MG63 (cell line): ENCODE measurements at regions not wholly inside any gene's neighbourhood (a gene's known extent, or its start where the extent isn't known, plus 50 kb on each side); places are given as distances from the start of the nearest gene placed in this dataset.

Source experiments
- DNase-seq: peaks from one replicate; pipeline ENCODE4 v3.0.0-alpha.2; 2020
- H3K27me3 ChIP-seq: fragments of 250-450 bp; sonication (Bioruptor Pico); 2 replicates; pipeline ENCODE4 v1.5.1; 2020; ENCODE audit warnings: mild to moderate bottlenecking, moderate library complexity
- H3K36me3 ChIP-seq: fragments of 250-450 bp; sonication (Bioruptor Pico); 2 replicates; pipeline ENCODE4 v1.5.1; 2020; ENCODE audit warnings: mild to moderate bottlenecking, moderate library complexity
- H3K4me3 ChIP-seq: fragments of 250-450 bp; sonication (Bioruptor Pico); 2 replicates; pipeline ENCODE4 v1.5.1; 2020; ENCODE audit warnings: mild to moderate bottlenecking, moderate library complexity
- H3K9me3 ChIP-seq: fragments of 250-450 bp; sonication (Bioruptor Pico); 2 replicates; pipeline ENCODE4 v1.5.1; 2020; ENCODE audit warnings: mild to moderate bottlenecking, moderate library complexity

- DNase-seq = no peak
- H3K36me3 ChIP-seq = no peaks in the 10 kb centered on the region
Measured at GRCh38 chr4:156662921-156663320, 308.7 kb downstream of the PDGFC start.

GRCh38 chr4:156661555-156661954 lies 310.0 kb downstream of the PDGFC start:
- no peaks in the 10 kb centered on the region for H3K36me3 ChIP-seq
- H3K4me3 ChIP-seq = no peak overlapping the region
- no peaks in the 10 kb centered on the region for H3K9me3 ChIP-seq
- H3K27me3 ChIP-seq = no peaks in the 10 kb centered on the region
- no peak for DNase-seq

More at GRCh38 chr4:156662921-156663320, 308.7 kb downstream of the PDGFC start:
- Histone ChIP-seq H3K4me3 (no peak overlapping the region), H3K9me3 (no peaks in the 10 kb centered on the region), H3K27me3 (no peaks in the 10 kb centered on the region)

- no peaks in the 10 kb centered on the region for H3K36me3 ChIP-seq
- no peaks in the 10 kb centered on the region for H3K27me3 ChIP-seq
- no peak for DNase-seq
- no peaks in the 10 kb centered on the region for H3K9me3 ChIP-seq
- no peak overlapping the region for H3K4me3 ChIP-seq
Measured at GRCh38 chr4:156660465-156660864, 311.1 kb downstream of the PDGFC start.

GRCh38 chr4:156659983-156660382 lies 311.6 kb downstream of the PDGFC start:
- Histone ChIP-seq H3K9me3 (no peaks in the 10 kb centered on the region), H3K4me3 (no peak overlapping the region), H3K36me3 (no peaks in the 10 kb centered on the region), H3K27me3 (no peaks in the 10 kb centered on the region)
- DNase-seq = no peak

GRCh38 chr4:156659570-156659969 lies 312.0 kb downstream of the PDGFC start:
- no peaks in the 10 kb centered on the region for H3K27me3 ChIP-seq
- no peaks in the 10 kb centered on the region for H3K9me3 ChIP-seq
- H3K36me3 ChIP-seq = no peaks in the 10 kb centered on the region
- DNase-seq = no peak
- H3K4me3 ChIP-seq = no peak overlapping the region

GRCh38 chr4:156656896-156657295 lies 314.7 kb downstream of the PDGFC start:
- Histone ChIP-seq H3K27me3 (no peaks in the 10 kb centered on the region), H3K4me3 (no peak overlapping the region), H3K9me3 (no peaks in the 10 kb centered on the region), H3K36me3 (no peaks in the 10 kb centered on the region)
- DNase-seq = no peak

GRCh38 chr4:156654410-156654809 lies 317.2 kb downstream of the PDGFC start:
- Histone ChIP-seq H3K4me3 (no peak overlapping the region), H3K27me3 (no peaks in the 10 kb centered on the region), H3K9me3 (no peaks in the 10 kb centered on the region), H3K36me3 (no peaks in the 10 kb centered on the region)
- DNase-seq = no peak

GRCh38 chr4:156643826-156644225 lies 327.8 kb downstream of the PDGFC start:
- no peak overlapping the region for H3K4me3 ChIP-seq
- H3K9me3 ChIP-seq = no peaks in the 10 kb centered on the region
- no peaks in the 10 kb centered on the region for H3K36me3 ChIP-seq
- no peaks in the 10 kb centered on the region for H3K27me3 ChIP-seq
- DNase-seq = no peak

GRCh38 chr4:156642161-156642560 lies 329.4 kb downstream of the PDGFC start:
- no peaks in the 10 kb centered on the region for H3K9me3 ChIP-seq
- no peaks in the 10 kb centered on the region for H3K36me3 ChIP-seq
- DNase-seq = no peak
- no peak overlapping the region for H3K4me3 ChIP-seq
- H3K27me3 ChIP-seq = no peaks in the 10 kb centered on the region

GRCh38 chr4:156638925-156639605 lies 332.5 kb downstream of the PDGFC start:
- H3K27me3 ChIP-seq = no peaks in the 10 kb centered on the region
- DNase-seq = peak; percentile 46
- no peaks in the 10 kb centered on the region for H3K36me3 ChIP-seq
- H3K9me3 ChIP-seq = no peaks in the 10 kb centered on the region
- H3K4me3 ChIP-seq = no peak overlapping the region

GRCh38 chr4:156638334-156638733 lies 333.3 kb downstream of the PDGFC start:
- Histone ChIP-seq H3K4me3 (no peak overlapping the region), H3K36me3 (no peaks in the 10 kb centered on the region), H3K9me3 (no peaks in the 10 kb centered on the region), H3K27me3 (no peaks in the 10 kb centered on the region)
- no peak for DNase-seq

- H3K36me3 ChIP-seq = no peaks in the 10 kb centered on the region
- no peak overlapping the region for H3K4me3 ChIP-seq
- no peak for DNase-seq
- no peaks in the 10 kb centered on the region for H3K9me3 ChIP-seq
- no peaks in the 10 kb centered on the region for H3K27me3 ChIP-seq
Measured at GRCh38 chr4:156636381-156636780, 335.2 kb downstream of the PDGFC start.

- no peaks in the 10 kb centered on the region for H3K27me3 ChIP-seq
- H3K36me3 ChIP-seq = no peaks in the 10 kb centered on the region
- no peak overlapping the region for H3K4me3 ChIP-seq
- no peaks in the 10 kb centered on the region for H3K9me3 ChIP-seq
- no peak for DNase-seq
Measured at GRCh38 chr4:156635051-156635450, 336.5 kb downstream of the PDGFC start.

GRCh38 chr4:156634612-156635011 lies 337.0 kb downstream of the PDGFC start:
- no peak for DNase-seq
- Histone ChIP-seq H3K36me3 (no peaks in the 10 kb centered on the region), H3K4me3 (no peak overlapping the region), H3K27me3 (no peaks in the 10 kb centered on the region), H3K9me3 (no peaks in the 10 kb centered on the region)

GRCh38 chr4:156633847-156634246 lies 337.8 kb downstream of the PDGFC start:
- Histone ChIP-seq H3K36me3 (no peaks in the 10 kb centered on the region), H3K4me3 (no peak overlapping the region), H3K9me3 (no peaks in the 10 kb centered on the region), H3K27me3 (no peaks in the 10 kb centered on the region)
- no peak for DNase-seq

GRCh38 chr4:156628858-156629257 lies 342.7 kb downstream of the PDGFC start:
- no peak overlapping the region for H3K4me3 ChIP-seq
- DNase-seq = no peak
- no peaks in the 10 kb centered on the region for H3K27me3 ChIP-seq
- H3K36me3 ChIP-seq = no peaks in the 10 kb centered on the region
- no peaks in the 10 kb centered on the region for H3K9me3 ChIP-seq

GRCh38 chr4:156623376-156623775 lies 348.2 kb downstream of the PDGFC start:
- no peaks in the 10 kb centered on the region for H3K27me3 ChIP-seq
- H3K9me3 ChIP-seq = no peaks in the 10 kb centered on the region
- DNase-seq = no peak
- H3K4me3 ChIP-seq = no peak overlapping the region
- H3K36me3 ChIP-seq = no peaks in the 10 kb centered on the region

GRCh38 chr4:156620786-156621185 lies 350.8 kb downstream of the PDGFC start:
- H3K9me3 ChIP-seq = no peaks in the 10 kb centered on the region
- no peaks in the 10 kb centered on the region for H3K27me3 ChIP-seq
- H3K36me3 ChIP-seq = no peaks in the 10 kb centered on the region
- DNase-seq = no peak
- H3K4me3 ChIP-seq = no peak overlapping the region
